ENCODE measurements at regions not wholly inside any gene's neighbourhood (a gene's known extent, or its start where the extent isn't known, plus 50 kb on each side); places are given as distances from the start of the nearest gene placed in this dataset.

DNA sequence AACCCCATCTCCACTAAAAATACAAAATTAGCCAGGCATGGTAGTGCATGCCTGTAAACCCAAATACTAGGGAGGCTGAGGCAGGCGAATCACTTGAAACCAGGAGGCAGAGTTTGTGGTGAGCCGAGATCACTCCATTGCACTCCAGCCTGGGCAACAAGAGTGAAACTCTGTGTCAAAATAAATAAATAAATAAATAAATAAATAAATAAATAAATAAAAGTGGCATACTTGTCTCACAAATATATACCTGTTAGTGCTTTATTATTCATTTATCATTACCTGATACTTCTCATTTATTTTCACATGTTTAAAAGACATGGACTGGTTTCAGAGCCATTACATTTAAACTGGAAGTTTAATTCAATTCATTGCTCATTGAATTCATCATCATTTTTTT, 491.4 kb upstream of the CDH7 start:
- Histone ChIP-seq H3K4me1 (ENCODE audit: control insufficient read depth, extremely low read depth, insufficient read depth, low read length) (no peaks in the 10 kb centered on the region), H3K36me3 (ENCODE audit: control insufficient read depth, insufficient read depth, low read length) (no peaks in the 10 kb centered on the region)

DNA sequence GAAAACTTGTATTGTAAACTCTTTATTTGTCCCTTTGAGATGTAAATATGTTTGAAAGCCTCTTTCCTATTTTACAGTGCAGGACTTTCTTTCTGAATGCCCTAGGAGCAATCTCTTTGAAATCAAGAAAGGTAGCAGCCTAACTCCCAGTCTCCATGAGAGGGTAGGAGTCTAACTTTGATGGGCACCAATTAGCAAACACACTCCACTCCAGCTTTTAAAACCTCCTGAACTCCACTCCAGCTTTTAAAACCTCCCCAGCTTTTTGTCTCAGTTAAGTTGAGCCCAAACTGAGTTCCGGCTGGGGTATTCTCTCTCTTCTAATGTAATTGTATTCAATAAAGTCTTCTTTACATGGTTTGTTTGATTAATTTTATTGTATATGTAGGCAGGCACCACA, 493.7 kb upstream of the CDH7 start:
- TF ChIP-seq EZH2 (IDR thresholded peaks at IDR 0.05; ENCODE audit: low read length, missing control alignments), result no peak
- TF ChIP-seq, protein P1, sequence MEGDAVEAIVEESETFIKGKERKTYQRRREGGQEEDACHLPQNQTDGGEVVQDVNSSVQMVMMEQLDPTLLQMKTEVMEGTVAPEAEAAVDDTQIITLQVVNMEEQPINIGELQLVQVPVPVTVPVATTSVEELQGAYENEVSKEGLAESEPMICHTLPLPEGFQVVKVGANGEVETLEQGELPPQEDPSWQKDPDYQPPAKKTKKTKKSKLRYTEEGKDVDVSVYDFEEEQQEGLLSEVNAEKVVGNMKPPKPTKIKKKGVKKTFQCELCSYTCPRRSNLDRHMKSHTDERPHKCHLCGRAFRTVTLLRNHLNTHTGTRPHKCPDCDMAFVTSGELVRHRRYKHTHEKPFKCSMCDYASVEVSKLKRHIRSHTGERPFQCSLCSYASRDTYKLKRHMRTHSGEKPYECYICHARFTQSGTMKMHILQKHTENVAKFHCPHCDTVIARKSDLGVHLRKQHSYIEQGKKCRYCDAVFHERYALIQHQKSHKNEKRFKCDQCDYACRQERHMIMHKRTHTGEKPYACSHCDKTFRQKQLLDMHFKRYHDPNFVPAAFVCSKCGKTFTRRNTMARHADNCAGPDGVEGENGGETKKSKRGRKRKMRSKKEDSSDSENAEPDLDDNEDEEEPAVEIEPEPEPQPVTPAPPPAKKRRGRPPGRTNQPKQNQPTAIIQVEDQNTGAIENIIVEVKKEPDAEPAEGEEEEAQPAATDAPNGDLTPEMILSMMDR (conservative IDR thresholded peaks at IDR 0.05 in 1 of 2, IDR thresholded peaks at IDR 0.05 in 1 of 2; ENCODE audit: low read depth in 1 of 2, low read length in 2 of 2), result no peak
- Histone ChIP-seq H3K4me1 (ENCODE audit: control insufficient read depth, extremely low read depth, insufficient read depth, low read length) (no peaks in the 10 kb centered on the region), H3K9me3 (ENCODE audit: control insufficient read depth, insufficient read depth, low read depth, low read length) (no peaks in the 10 kb centered on the region), H3K4me2 (ENCODE audit: extremely low read depth, insufficient read depth, low read length) (no peak overlapping the region), H4K20me1 (ENCODE audit: control insufficient read depth, extremely low read depth, insufficient read depth, low read length) (no peaks in the 10 kb centered on the region), H3K79me2 (ENCODE audit: control insufficient read depth, insufficient read depth, low read length) (no peaks in the 10 kb centered on the region), H3K9ac (ENCODE audit: insufficient read depth, low read length) (no peak overlapping the region), H3K27me3 (ENCODE audit: control insufficient read depth, insufficient read depth, low read length) (no peaks in the 10 kb centered on the region), H3K36me3 (ENCODE audit: control insufficient read depth, insufficient read depth, low read length) (no peaks in the 10 kb centered on the region), H3K27ac (ENCODE audit: insufficient read depth, low read length) (no peak overlapping the region), H2AFZ (ENCODE audit: low read length) (no peak overlapping the region), H3K4me3 (replicated peaks in 1 of 4; ENCODE audit: control extremely low read depth in 1 of 4, insufficient read depth in 1 of 4, low read depth in 3 of 4, low read length in 4 of 4) (no peak overlapping the region)
- no peak for DNase-seq (ENCODE audit: low read depth in 2 of 2)

More for the DNA sequence above, 491.4 kb upstream of the CDH7 start:
- Histone ChIP-seq H3K27ac (ENCODE audit: insufficient read depth, low read length) (no peak overlapping the region), H3K4me2 (ENCODE audit: extremely low read depth, insufficient read depth, low read length) (no peak overlapping the region), H2AFZ (ENCODE audit: low read length) (no peak overlapping the region), H3K79me2 (ENCODE audit: control insufficient read depth, insufficient read depth, low read length) (no peaks in the 10 kb centered on the region), H3K9ac (ENCODE audit: insufficient read depth, low read length) (no peak overlapping the region), H3K9me3 (ENCODE audit: control insufficient read depth, insufficient read depth, low read depth, low read length) (no peaks in the 10 kb centered on the region), H3K27me3 (ENCODE audit: control insufficient read depth, insufficient read depth, low read length) (no peaks in the 10 kb centered on the region), H4K20me1 (ENCODE audit: control insufficient read depth, extremely low read depth, insufficient read depth, low read length) (no peaks in the 10 kb centered on the region), H3K4me3 (replicated peaks in 1 of 4; ENCODE audit: control extremely low read depth in 1 of 4, insufficient read depth in 1 of 4, low read depth in 3 of 4, low read length in 4 of 4) (no peak overlapping the region)
- DNase-seq (ENCODE audit: low read depth in 2 of 2), result no peak
- TF ChIP-seq EZH2 (IDR thresholded peaks at IDR 0.05; ENCODE audit: low read length, missing control alignments), result no peak
- TF ChIP-seq, protein P1 (conservative IDR thresholded peaks at IDR 0.05 in 1 of 2, IDR thresholded peaks at IDR 0.05 in 1 of 2; ENCODE audit: low read depth in 1 of 2, low read length in 2 of 2), result no peak

DNA sequence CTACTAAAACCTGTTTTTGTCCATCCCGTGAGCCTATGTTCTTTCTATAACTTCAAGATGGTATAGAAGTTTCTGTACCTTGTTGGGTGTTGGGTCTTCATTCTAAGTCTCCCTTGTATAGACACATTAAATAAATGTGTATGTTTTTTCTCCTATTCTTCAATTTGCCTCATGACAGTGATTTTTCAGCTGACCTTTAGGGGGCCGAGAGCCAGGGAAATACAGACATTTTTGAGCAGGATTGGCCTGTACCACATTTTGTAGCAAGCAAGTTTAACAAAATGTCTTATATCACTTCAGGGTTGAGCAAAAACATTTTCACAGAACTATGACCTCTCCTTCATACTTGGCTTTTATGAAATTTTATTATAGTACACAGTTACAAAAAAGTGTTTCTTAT, 495.4 kb upstream of the CDH7 start:
- Histone ChIP-seq H3K4me2 (ENCODE audit: extremely low read depth, insufficient read depth, low read length) (no peak overlapping the region), H3K27ac (ENCODE audit: insufficient read depth, low read length) (no peak overlapping the region)

More for the DNA sequence above, 495.4 kb upstream of the CDH7 start:
- Histone ChIP-seq H2AFZ (ENCODE audit: low read length) (no peak overlapping the region), H3K9me3 (ENCODE audit: control insufficient read depth, insufficient read depth, low read depth, low read length) (no peaks in the 10 kb centered on the region), H4K20me1 (ENCODE audit: control insufficient read depth, extremely low read depth, insufficient read depth, low read length) (no peaks in the 10 kb centered on the region), H3K9ac (ENCODE audit: insufficient read depth, low read length) (no peak overlapping the region), H3K79me2 (ENCODE audit: control insufficient read depth, insufficient read depth, low read length) (no peaks in the 10 kb centered on the region), H3K4me3 (replicated peaks in 1 of 4; ENCODE audit: control extremely low read depth in 1 of 4, insufficient read depth in 1 of 4, low read depth in 3 of 4, low read length in 4 of 4) (no peak overlapping the region), H3K36me3 (ENCODE audit: control insufficient read depth, insufficient read depth, low read length) (no peaks in the 10 kb centered on the region), H3K4me1 (ENCODE audit: control insufficient read depth, extremely low read depth, insufficient read depth, low read length) (no peaks in the 10 kb centered on the region), H3K27me3 (ENCODE audit: control insufficient read depth, insufficient read depth, low read length) (no peaks in the 10 kb centered on the region)
- no peak for TF ChIP-seq EZH2 (IDR thresholded peaks at IDR 0.05; ENCODE audit: low read length, missing control alignments)
- TF ChIP-seq, protein P1 (conservative IDR thresholded peaks at IDR 0.05 in 1 of 2, IDR thresholded peaks at IDR 0.05 in 1 of 2; ENCODE audit: low read depth in 1 of 2, low read length in 2 of 2), result no peak
- no peak for DNase-seq (ENCODE audit: low read depth in 2 of 2)

Measured in fibroblast of lung (primary cell).